Skin of body (tissue), 1 donor: ENCODE measurements at regions not wholly inside any gene's neighbourhood (a gene's known extent, or its start where the extent isn't known, plus 50 kb on each side); places are given as distances from the start of the nearest gene placed in this dataset.
"Not testable (repeated sequence)": the region's sequence is repeated elsewhere in the genome, so short reads cannot be mapped to it uniquely, and the experiment has no call there.

ENCODE experiments used
- DNase-seq: peaks from one replicate; lab custom pipeline; 2025; lab: John Stamatoyannopoulos, UW

DNA sequence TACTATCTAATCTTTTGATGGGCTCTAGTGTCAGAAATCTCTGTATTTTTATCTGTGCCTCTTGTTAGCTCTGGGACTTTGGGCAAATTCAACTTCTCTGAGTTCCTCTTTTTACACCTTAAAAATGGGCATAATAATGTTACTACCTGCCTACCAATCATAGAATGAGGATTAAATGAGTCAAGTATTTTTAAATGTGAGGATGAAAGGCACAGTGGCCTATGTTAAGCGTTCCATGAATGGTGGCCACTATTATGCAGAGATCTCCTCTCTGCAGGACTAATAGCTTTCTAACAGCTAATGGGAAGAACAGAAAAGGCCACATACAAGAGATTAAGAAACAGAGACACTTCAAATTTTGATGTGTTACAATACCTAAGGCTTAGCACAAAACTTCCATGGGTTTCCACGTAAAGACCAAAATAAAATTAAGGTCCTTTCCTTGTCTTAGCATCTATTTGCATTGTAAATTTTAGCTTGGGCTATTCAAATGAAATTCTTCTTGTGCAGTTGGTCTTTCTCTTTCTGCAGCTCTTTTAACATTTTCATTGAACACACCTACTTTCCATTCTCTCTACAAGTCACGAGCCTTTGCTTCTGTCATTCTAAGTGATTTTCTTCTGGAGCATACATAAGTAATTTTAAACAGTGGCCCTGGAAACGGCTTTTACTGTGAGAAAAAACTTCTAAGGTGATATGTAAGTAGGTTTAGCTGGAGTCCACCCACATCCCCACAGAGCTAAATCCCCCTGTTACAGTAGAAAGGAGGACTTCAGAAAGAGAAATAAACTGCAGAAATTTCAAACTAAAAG, 117.9 kb upstream of the MED14 start:
- no peak for DNase-seq

DNA sequence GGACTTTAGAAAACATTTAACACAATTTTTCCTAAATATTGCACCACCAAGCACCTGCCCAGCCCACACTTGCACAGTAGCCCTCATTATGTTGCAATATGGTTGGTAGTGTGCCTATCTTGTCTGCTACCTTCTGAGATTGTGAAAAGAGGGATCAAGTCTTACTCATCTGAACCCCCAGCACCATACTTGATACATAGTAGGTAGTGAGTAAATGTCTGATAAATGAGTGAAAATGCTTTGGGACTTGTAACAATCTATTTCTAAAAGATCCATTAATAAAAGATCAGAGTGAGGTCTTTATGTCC, 118.4 kb upstream of the MED14 start:
- DNase-seq, result no peak

DNA sequence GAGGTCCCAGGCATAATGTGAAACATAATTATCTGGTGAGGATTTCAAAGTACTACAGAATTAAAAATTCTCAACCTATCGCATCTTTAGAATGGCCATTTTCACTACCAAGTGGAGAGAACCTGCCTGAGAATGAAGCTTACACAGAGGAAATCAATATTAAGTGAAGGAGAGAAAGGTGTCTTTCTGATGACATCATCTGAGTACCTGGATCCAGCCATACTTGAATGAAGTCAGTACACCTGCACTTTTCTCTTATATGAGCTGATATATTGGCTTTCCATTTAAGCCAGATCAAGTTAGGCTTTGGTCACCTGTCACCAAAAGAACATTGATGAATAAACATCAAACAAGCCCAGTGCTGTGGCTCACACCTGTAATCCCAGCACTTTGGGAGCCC, 118.9 kb upstream of the MED14 start:
- DNase-seq, result no peak

DNA sequence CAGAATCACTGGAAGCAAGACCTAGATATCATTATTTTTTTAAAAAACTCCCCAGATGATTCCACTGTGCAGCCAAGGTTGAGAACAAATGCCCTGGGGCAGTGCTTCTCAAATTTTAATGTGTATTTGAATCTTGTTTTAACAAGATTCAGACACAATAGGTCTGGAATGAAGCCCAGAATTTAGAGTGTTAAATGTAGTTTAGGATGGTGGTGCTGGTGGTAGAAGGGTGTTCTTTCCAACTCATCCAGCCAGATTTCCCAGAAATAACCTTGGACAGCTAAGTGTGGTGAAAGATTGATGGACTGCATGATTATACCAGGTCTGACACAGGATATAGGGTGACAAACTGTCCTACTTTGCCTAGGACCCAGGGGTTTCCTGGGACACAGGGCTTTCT, 120.1 kb upstream of the MED14 start:
- DNase-seq, result no peak

DNA sequence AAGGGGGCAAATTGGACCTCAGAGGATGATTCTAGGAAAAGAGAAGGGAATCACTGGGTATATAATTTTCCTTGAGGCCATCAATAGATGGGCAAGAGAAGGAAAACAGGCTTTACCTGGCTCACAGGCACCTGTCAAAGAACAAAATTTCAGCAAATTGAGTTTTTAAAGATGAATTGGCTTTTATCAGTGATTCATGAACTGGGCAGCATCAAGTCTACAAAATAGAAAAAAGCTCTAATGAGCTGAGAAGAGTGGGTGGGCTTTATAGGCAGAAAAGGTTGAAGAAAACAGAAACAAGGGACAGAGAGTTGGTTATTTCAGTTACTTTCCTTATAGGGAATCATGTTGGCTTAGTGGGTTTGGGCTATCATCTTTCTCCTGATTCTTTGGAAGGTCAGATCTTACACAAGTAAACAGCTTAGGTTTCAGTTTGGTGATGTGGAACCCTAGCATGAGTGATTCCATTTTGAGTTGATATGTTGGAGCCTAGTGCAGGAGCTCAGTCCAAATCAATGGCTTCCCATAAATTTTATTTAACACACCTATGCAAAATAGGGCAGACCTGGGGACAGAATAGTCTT, 120.7 kb upstream of the MED14 start:
- no peak for DNase-seq

DNA sequence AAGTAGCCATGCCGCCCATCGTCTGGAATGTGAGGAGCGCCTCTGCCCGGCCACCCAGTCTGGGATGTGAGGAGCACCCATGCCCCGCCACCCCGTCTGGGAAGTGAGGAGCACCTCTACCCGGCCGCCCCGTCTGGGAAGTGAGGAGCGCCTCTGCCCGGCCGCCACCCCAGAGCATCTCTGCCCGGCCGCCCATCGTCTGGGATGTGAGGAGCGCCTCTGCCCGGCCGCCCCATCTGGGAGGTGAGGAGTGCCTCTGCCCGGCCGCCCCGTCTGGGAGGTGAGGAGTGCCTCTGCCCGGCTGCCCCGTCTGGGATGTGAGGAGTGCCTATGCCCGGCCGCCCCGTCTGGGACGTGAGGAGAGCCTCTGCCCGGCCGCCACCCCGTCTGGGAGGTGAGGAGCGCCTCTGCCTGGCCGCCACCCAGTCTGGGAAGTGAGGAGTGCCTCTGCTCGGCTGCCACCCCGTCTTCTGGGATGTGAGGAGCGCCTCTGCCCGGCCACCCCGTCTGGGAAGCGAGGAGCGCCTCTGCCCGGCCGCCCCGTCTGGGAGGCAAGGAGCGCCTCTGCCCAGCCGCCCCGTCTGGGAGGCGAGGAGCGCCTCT, 126.7 kb upstream of the MED14 start:
- DNase-seq, result not testable (repeated sequence)

DNA sequence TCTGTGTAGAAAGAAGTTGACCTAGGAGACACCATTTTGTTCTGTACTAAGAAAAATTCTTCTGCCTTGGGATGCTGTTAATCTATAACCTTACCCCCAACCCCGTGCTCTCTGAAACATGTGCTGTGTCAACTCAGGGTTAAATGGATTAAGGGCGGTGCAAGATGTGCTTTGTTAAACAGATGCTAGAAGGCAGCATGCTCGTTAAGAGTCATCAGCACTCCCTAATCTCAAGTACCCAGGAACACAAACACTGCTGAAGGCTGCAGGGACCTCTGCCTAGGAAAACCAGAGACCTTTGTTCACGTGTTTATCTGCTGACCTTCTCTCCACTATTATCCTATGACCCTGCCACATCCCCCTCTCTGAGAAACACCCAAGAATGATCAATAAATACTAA, 127.9 kb upstream of the MED14 start:
- DNase-seq, result not testable (repeated sequence)

DNA sequence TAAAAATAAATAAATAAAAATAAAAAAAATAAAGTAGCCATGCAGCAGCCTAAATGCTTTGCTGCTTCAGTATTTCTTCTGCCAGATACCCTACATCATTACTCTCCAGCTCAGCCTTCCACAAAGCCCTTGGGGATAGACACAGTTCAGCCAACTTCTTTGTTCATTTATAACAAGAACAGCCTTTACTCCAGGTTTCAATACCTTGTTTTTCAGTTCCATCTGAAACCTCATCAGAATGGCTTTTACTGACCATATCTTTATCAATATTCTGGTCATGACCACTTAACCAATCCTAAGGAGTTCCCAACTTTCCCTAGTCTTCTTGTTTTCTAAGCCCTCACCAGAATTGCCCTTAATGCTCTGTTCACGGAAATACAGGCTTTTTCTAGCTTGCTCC, 128.3 kb upstream of the MED14 start:
- no peak for DNase-seq

DNA sequence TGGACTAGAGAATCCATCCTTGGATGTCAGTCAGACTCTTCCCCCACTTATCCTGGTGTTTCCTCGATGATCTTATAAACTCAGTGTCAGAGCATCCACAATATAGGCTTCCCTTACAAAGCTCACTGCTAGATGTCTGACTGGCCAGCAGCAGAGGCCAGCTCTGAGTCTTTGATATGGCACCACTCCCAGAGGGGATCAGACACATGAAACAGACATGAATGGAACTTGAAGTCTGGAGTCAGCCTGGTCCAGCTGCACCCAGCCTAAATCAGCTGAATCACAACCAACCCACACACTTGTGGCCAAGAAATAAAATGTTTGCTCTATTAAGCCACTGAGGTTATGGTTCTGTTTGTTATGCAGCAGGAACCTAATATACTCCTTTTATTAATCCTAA, 129.6 kb upstream of the MED14 start:
- no peak for DNase-seq

DNA sequence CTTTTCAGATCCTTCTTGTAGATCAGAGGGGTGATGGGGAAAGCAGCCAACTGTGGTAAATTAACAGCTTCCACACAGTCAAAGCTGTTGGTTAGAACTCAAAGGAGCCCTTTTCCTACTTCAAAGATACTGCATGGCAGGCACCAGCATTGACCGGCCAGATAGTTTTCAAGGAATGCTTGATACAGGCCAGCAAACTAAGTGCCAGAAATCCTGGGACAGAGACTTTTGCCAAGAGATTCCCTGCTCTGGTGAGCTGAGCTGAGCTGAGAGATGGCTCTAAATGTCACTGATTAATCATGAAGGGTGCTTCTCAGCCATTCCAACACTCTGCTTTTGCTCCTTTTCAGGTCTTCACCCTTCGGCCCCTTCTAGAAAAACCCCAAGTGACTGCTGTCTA, 131.6 kb upstream of the MED14 start:
- DNase-seq, result no peak

DNA sequence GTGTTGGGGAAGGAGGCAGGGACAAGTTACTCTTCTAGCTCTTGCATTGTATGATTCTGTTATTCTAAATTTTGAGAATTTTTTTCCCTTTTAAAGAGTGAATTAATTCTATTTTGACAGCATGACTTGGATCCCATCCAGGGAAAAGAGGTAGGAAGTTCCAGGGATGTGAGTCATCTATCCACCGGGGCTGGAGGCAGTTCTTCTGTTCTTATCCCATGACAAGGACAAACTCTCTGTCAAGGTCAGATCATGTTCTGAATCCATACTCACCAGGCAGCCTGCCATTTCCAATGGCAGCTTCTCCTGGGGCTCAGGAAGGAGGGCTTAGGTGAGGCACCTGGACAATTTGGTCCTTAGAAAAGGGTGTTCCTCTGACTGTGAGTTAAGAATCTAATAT, 132.0 kb upstream of the MED14 start:
- no peak for DNase-seq

DNA sequence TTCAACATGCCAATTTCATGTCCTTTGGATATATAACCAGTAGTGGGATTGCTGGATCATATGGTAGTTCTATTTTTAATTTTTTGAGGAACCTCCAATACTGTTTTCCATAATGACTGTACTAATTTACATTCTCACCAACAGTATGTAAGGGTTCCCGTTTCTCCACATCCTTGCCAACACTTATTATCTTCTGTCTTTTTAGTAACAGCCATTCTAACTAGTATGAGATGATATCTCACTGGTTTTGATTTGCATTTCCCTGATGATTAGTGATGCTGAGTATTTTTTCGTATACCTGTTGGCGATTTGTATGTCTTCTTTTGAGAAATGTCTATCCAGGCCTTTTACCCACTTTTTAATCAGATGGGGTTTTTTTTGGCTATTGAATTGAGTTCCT, 133.5 kb upstream of the MED14 start:
- no peak for DNase-seq

DNA sequence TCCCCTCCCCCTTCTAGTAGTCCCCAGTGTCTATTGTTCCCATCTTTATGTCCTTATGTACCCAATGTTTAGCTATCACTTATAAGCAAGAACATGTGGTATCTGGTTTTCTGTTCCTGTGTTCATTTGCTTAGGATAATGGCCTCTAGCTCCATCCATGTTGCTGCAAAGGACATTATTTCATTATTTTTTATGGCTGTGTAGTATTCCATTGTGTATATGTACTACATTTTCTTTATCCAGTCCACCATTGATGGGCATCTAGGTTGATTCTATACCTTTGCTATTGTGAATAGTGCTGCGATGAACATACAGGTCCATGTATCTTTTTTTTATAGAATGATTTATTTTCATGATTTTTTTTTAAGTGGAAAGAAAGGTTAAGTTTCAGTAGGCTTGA, 135.6 kb upstream of the MED14 start:
- DNase-seq, result not testable (repeated sequence)

DNA sequence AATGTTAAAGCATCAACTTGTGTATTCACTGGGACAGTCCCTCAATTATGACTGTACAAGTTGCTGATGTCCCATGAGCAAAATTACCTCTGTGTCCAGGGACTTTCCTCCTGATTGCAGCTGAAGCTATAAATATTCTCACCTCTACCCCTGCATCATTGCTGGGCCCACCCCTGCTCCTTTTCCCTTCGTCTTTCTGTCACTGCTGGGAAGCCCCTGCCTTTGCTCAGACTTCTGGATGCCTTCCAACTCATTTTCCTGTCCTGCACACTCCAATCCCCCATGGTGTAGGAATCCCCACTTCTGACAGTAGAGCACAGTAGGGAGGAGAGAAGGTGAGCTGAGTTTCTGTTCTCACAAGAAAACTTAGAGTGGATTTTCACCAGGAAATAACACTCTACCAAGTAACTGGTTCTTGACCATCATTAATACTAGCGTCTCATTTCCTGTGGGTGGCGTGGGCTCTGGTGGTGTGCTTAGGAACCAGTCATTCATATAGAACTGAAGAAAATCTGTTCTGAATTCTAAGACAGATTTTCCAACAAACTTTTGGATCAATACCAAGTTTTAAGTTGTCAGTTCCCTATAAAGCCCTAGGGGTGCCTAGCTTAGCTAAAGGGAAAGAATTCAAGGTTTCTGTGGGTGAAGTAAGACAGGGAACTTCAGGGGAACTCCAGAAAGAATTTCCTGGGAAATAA, 136.2 kb upstream of the MED14 start:
- peak; percentile 21 for DNase-seq

DNA sequence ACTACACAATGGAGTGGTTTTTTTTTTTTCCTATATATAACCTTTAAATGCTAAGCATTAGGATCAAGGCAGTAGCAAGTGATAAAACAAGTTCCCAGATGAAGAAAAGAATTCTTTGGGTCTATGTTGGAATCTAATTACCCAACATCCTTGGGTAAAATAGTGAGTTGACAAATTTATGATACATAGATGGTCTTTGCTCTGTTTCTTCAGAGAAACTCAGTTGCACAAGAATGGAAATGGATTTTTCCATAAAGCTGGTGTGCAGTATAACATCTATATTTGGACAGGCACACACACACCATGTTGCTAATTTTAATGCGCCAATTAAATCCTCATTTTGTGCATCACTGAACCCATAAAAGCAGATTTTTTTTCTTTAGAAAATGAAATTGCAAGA, 137.0 kb upstream of the MED14 start:
- no peak for DNase-seq

DNA sequence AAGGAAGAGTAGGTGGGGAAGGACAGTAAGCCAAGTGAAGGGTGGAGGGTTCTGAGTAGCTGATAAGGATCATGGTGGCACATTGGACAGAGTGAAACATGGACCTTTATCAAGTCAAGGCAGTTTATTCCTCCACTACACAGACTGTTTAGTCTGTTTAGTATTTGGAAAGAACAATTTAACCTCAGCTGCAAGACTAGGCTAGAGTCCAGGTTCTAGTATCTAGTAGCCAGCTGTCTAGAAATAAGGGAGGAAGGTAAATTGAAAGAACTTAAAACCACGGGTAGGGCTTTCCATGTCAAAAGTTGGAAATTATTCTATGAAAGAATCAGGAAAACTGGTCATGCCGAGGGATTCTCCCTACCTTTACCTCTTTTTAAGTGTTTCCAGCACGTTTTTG, 140.1 kb upstream of the MED14 start:
- no peak for DNase-seq

DNA sequence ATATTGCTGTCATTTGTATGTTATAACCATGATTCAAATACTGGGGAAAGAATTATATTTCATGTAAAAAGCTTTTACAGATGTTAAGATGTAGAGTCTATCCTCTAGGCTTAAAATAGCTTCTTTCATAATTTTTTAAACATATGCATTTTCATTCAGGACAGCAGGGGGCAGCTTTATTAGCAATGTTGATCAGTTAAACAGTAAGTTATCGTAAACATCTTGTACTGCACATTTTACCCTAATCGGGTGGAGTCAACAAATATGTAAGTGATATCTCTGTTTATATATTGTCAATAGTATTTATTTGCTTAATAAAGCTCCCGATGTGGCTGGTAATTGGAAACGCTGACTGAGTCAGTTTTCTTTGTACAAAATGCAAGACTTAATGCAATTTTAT, 142.5 kb upstream of the MED14 start:
- DNase-seq, result no peak

DNA sequence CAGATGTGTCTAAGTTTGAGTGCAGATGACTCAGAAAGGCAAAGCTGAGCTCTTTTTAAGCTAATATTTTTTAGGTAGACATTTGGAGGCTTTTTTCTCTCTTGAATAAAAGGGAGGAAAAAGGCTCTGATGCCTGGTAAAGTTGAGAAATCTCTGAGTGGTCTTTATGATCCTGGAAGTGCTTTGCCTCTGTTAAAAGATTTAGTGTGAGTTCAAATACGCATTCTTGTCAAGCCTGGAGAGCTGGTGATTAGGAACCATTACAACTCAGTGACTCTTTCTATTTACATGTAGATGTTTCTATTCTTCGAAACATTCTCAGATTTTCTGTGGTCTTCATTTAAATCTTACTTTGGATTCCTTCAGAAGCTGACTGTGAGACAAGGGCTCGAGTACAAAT, 143.4 kb upstream of the MED14 start:
- no peak for DNase-seq

DNA sequence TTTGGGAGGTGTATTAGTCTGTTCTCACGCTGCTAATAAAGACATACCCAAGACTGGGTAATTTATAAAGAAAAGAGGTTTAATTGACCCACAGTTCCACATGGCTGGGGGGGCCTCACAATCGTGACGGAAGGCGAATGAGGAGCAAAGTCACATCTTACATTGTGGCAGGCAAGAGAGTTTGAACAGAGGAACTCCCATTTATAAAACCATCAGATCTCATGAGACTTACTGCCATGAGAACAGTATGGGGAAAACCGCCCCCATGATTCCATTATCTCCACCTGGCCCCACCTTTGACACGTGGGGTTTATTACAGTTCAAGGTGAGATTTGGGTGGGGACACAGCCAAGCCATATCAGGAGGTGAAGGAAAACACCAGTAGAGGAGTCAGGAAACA, 143.8 kb upstream of the MED14 start:
- not testable (repeated sequence) for DNase-seq

DNA sequence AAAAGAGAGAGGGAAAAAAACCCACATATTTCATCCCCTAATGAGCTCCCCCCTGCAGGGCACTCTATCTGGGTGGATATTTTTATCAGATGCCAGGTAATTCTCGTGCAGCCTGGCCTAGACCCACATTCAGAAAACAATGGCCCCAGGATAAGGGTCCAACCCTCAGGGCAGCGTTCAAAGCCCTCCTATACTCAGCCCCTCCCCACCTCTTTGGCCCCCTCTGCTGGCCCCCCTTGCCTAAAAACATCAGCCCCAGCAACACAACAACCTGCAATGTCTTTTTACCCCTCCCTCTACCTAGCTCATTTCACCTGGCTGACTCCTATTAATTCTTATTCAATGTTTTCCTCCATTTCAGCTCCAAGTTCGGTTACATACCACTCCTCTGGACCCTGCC, 145.4 kb upstream of the MED14 start:
- DNase-seq, result no peak

DNA sequence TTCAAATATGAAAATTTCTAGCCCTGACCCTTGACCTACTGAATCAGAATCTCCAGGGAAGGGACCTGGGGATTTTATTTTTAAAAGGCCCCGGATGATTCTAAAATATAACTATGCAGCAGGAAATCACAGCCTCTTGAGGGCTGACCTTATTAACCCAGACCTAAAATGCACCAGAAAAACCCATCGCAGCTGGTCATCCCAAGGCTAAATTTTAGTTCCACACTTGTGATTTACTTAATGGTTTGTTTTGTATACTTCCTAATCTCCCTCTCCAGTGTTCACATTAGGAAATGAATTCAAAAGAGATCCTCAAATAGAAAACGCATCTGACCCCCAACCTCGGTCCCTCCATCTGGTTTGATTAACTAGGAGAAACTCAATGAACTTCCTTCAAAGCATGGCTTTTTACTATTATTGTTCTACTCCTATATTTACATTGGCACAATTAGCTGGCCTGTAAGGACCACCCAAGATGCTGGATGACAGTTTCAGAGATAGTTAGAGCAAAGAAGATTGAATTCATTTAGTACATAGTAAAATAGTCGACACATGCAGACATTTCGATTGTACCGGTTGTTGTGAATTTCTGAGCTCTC, 147.8 kb upstream of the MED14 start:
- DNase-seq, result no peak

DNA sequence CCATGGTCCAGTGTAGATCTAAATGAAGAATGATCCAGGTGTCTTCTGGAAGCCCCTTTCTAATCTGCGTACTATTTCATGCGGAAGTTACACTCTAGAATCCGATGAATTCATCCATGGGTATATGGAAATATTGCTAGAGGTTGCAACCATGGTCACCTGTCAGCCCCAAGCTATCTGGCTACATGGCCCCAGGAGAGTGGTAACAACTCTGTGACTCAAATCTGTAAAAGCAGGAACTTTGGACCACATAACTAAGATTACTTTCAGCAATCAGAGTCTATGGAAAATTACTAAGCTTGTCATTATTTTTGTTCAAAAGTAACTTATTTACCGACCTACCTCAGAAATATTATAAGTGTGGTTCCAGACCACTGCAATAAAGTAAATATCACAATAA, 150.6 kb upstream of the MED14 start:
- no peak for DNase-seq
